Iris pigment epithelial cell (primary cell): ENCODE measurements at regions not wholly inside any gene's neighbourhood (a gene's known extent, or its start where the extent isn't known, plus 50 kb on each side); places are given as distances from the start of the nearest gene placed in this dataset.
A peak's percentile ranks its signal among the peaks of the same experiment; 100 is the strongest.
"Not testable (repeated sequence)": the region's sequence is repeated elsewhere in the genome, so short reads cannot be mapped to it uniquely, and the experiment has no call there.

Experiments used
- DNase-seq: peaks from one replicate; pipeline ENCODE4 v3.0.0-alpha.2; 2011; ENCODE audit warnings: low read depth

GRCh38 chr17:31798205-31798724, 60.8 kb downstream of the COPRS start:
- DNase-seq, result no peak

DNA sequence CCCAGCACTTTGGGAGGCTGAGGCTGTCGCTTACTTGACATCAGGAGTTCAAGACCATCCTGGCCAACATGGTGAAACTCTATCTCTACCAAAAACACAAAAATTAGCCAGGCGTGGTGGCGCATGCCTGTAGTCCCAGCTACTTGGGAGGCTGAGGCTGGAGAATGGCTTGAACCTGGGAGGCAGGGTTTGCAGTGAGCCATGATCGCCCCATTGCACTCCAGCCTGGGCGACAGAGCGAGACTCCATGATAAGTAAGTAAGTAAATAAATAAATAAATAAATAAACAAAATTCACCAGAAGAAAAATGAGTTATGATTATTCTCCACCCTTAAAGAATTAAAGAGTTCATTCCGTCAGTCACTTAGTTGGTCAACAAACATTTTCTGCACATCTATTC, 63.1 kb downstream of the COPRS start:
- DNase-seq, result not testable (repeated sequence)

- DNase-seq, result no peak
These were observed 64.9 kb downstream of the COPRS start for GRCh38 chr17:31794111-31794510.

- DNase-seq, result not testable (repeated sequence)
These were observed 65.4 kb downstream of the COPRS start for GRCh38 chr17:31793634-31794033.

DNA sequence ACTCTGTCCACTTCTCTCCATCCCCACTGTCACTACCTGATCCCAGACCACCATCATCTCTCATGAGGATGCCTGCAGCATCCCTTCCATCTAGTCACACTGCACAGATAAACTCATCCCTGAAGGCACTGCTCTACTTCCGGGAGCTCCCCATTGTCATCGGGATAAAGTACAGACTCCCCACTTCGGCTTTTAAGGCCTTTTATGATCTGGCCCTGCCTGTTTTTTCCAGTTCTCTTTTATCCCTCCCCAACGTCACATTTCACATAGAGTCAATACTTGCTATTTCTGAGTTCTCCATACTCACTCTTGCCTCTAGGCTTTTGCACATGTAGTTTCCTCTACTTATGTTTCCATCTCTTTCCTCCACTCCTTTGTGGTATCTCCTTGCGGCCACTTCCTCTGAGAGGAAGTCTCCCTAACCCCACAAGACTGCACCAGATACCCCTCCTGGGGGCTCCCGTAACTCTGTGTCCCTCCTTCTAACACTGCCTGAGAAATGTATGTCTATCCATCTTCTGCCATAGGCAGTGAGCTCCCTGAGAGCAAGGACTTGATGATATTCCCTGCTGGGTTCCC, 66.9 kb downstream of the COPRS start:
- DNase-seq, result no peak

GRCh38 chr17:31789707-31790505, 69.1 kb downstream of the COPRS start:
- no peak for DNase-seq

- peak; percentile 28 for DNase-seq
These were observed 70.1 kb downstream of the COPRS start for GRCh38 chr17:31788956-31789355.

DNA sequence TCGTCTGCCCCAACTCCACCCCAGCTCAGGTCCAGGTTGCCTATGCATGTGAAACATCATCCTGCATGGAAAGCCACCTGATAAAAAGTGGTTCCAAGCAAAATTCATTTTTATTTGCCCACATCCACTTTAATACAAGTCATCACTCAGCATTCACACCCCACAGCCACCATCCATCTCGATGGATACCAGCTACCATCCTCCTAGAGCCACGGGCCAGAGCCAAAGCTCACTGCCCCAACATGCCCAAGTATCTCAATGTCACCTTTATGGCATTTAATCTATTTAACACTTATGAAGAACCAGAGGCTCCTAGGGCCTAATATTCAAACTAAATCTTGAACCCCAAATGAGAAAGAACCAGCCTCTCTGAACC, 70.5 kb downstream of the COPRS start:
- DNase-seq, result no peak

- peak; percentile 93 for DNase-seq
These were observed 71.0 kb downstream of the COPRS start for GRCh38 chr17:31787857-31788570.

DNA sequence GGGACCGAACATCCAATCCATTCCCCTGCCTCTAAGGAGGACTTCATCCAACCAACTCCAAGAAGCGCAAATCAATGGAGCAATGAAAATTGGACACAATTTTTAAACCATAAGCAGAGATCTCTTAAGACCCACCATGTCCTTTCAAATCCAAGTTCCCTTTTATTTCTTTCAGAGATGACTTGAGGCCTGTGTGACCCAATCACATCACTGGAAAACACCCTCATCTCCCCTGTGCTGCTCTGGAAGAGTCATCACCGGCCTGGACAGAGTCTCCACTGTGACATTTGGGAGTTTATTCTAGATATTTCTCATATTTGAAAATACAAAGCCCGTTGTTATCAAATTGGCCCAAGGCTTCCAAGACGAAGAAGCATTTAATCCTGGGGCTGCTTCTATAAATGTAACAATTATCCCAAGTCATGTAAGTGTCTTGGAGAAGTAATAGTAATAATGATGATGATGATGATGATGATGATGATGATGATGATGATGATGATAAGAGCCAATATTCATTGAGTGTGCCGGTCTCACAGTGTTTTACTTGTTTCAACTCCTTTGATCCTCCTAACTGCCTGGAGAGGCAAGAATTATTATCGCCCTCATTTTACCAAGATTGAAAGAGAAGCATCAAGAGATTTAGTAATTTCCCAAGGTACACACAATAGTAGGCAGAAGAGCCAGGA, 72.1 kb downstream of the COPRS start:
- no peak for DNase-seq

- no peak for DNase-seq
These were observed 78.6 kb downstream of the COPRS start for GRCh38 chr17:31780483-31780882.

- peak; percentile 31 for DNase-seq
These were observed 80.5 kb downstream of the COPRS start for GRCh38 chr17:31778523-31778922.

GRCh38 chr17:31771328-31771727, 87.7 kb downstream of the COPRS start:
- DNase-seq, result not testable (repeated sequence)

DNA sequence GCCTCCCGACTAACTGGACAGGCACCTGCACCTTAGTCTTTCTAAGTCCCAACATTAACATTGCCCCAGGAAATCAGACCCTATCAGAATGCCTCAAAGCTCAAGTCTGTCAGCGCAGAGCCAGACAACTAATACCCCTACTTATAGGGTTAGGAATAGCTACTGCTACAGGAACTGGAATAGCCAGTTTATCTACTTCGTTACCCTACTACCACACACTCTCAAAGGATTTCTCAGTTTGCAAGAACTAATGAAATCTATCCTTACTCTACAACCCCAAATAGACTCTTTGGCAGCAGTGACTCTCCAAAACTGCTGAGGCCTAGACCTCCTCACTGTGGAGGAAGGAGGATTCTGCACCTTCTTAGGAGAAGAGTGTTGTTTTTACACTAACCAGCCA, 88.5 kb downstream of the COPRS start:
- not testable (repeated sequence) for DNase-seq

DNA sequence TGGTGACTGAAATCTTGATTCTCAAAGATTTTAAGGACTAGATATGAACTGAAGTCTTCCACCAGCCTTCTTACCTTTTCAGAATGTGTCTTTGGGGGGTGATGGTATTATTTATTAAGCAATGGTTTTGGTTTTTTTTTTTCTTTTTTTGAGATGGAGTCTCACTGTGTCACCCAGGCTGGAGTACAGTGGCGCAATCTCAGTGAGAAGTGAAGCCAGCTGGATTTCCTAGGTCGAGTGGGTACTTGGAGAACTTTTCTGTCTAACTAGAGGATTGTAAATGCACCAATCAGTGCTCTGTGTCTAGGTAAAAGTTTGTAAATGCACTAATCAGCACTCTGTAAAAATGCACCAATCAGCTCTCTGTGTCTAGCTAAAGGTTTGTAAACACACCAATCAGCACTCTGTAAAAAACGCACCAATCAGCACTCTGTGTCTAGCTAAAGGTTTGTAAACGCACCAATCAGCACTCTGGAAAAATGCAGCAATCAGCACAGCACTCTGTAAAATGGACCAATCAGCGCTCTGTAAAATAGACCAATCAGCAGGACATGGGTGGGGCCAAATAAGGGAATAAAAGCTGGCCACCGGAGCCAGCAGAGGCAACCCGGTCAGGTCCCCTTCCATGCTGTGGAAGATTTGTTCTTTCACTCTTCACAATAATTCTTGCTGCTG, 97.1 kb downstream of the COPRS start:
- DNase-seq, result not testable (repeated sequence)

DNA sequence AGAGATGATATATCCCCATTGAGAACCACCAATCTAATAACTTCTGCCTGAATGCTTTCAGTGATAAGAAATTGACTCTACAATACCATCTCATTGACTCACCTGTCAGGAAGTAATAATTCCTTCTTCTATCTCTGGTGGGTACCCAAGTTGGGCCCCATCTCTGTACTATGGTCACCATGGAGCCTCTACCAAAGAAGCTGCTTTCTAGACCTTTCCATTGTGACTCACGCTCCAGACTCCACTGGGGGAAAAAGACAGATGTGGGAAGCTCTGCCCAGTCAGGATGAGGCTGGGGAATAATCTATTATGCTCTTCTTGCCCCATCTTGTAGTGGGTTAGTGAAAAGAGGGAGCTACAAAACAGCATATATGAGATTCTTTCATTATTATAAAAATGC, 100.4 kb downstream of the COPRS start:
- DNase-seq, result no peak

- no peak for DNase-seq
These were observed 101.9 kb downstream of the COPRS start for GRCh38 chr17:31757097-31757496.

- DNase-seq, result peak; percentile 91
These were observed 104.7 kb downstream of the COPRS start for GRCh38 chr17:31754239-31754945.

DNA sequence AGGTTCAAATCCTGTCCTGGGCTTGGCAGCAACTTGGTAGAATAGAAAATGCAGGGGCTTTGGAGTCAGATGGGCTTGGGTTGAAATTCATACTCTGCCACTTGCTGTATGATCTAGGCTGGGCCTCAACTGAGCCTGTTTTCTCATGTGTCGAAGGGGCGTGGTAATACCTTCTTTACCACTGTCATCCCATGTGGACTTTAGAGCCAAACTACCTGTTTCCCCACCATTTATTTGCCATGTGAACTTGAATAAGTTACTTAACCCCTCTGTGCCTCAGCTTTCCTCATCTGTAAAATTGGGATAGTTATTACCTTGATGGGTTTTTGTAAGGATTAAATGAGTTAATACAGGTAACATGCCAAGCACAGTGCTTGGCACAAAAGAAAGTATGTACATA, 106.0 kb downstream of the COPRS start:
- no peak for DNase-seq

- no peak for DNase-seq
These were observed 106.5 kb downstream of the COPRS start for GRCh38 chr17:31752584-31752983.

DNA sequence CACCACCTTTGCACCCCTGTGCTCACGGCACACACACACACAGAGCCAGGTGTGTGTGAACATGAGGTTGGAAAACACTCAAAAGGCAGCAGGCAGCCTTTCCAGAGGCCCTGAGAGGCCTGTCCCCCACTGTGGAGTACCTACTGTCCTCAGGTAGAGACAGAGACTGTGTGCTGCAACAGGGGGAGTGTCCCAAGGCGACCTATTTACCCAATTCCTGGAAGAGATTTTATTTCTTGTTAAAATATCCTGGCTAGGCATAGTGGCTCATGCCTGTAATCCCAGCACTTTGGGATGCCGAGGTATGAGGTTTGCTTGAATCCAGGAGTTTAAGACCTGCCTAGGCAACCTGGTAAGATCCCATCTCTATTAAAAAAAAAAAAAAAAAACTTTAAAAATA, 108.5 kb downstream of the COPRS start:
- no peak for DNase-seq
